ENCODE measurements at regions not wholly inside any gene's neighbourhood (a gene's known extent, or its start where the extent isn't known, plus 50 kb on each side); places are given as distances from the start of the nearest gene placed in this dataset.

- H3K9me3 Mint-ChIP-seq (ENCODE audit: low read depth): no peaks in the 10 kb centered on the region
- DNase-seq (ENCODE audit: low spot score): no peak
- TF ChIP-seq CTCF (IDR thresholded peaks at IDR 0.05): no peak
Observed at GRCh38 chr9:103068753-103069152, 73.6 kb downstream of the CYLC2 start.

DNA sequence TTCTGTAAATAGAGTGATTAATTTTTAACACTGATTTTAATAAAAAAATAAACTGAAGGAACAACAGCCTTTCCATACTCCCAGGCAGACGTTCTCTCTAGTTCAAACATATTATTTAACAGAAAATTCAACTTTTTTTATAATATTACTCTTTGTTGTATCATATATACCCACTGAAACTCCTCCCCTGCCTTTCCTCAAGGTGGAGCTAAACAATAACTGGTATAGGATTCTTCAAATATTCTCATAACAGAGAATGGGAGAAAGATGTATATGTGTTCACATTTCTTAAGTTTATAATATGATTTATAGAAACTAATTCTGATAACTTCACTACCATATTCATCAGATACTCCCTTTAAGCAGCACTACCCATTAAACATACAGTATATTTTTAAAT, 83.4 kb downstream of the CYLC2 start:
- no peak for TF ChIP-seq CTCF (IDR thresholded peaks at IDR 0.05)
- no peaks in the 10 kb centered on the region for H3K4me1 Mint-ChIP-seq (ENCODE audit: low read depth)
- H3K36me3 Mint-ChIP-seq (ENCODE audit: low read depth): no peaks in the 10 kb centered on the region
- H3K4me3 Mint-ChIP-seq (ENCODE audit: unreplicated experiment): no peak overlapping the region
- H3K9me3 Mint-ChIP-seq (ENCODE audit: low read depth): peaks cover 11% of the 10 kb centered on the region
- peaks cover 1% of the 10 kb centered on the region for H3K27me3 Mint-ChIP-seq (ENCODE audit: low read depth)
- DNase-seq (ENCODE audit: low spot score): no peak
- no peak overlapping the region for H3K27ac Mint-ChIP-seq (ENCODE audit: unreplicated experiment)

More at GRCh38 chr9:103068753-103069152, 73.6 kb downstream of the CYLC2 start:
- H3K27ac Mint-ChIP-seq (ENCODE audit: unreplicated experiment): no peak overlapping the region
- H3K4me3 Mint-ChIP-seq (ENCODE audit: unreplicated experiment): no peak overlapping the region
- no peaks in the 10 kb centered on the region for H3K4me1 Mint-ChIP-seq (ENCODE audit: low read depth)
- H3K27me3 Mint-ChIP-seq (ENCODE audit: low read depth): no peaks in the 10 kb centered on the region
- no peaks in the 10 kb centered on the region for H3K36me3 Mint-ChIP-seq (ENCODE audit: low read depth)

DNA sequence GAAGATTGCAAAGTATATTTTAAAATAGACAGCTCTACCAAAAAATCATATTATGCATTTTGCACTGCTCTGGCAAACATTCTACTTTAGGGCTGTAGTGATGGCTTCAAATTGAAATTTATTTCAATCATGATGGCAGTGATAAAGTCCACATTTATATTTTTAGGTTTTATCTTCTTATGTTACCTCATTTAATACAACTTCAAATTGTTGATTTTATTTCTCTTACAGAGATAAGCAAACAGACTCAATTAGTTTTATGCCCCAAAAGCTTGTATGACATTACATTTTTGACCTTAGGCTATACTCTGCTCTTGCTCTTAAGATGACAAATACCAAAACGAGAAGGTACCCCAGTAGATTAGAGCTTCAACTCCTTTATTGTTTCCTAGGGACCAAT, 87.4 kb downstream of the CYLC2 start:
- Mint-ChIP-seq H3K36me3 (ENCODE audit: low read depth) (no peaks in the 10 kb centered on the region), H3K9me3 (ENCODE audit: low read depth) (peaks cover 9% of the 10 kb centered on the region), H3K4me1 (ENCODE audit: low read depth) (no peaks in the 10 kb centered on the region), H3K27ac (ENCODE audit: unreplicated experiment) (no peak overlapping the region), H3K27me3 (ENCODE audit: low read depth) (peaks cover 1% of the 10 kb centered on the region), H3K4me3 (ENCODE audit: unreplicated experiment) (no peak overlapping the region)
- DNase-seq (ENCODE audit: low spot score): no peak
- no peak for TF ChIP-seq CTCF (IDR thresholded peaks at IDR 0.05)

DNA sequence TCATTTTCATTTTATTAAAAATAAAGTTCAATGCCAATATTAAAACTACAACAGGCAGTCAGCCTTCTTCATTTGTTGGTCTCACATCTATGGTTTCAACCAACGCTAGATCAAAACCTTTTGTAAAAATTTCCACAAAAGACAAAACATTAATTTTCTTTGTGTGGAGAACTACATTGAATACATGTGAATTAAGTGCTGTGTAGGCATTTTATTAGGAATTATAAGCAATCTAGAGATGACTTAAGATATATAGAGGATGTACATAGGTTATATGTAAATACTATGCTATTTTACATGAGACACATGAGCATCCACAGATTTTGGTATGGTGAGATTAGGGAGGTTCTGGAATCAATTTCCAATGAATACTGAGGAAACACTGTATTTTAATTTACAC, 94.2 kb downstream of the CYLC2 start:
- Mint-ChIP-seq H3K27ac (ENCODE audit: unreplicated experiment) (no peak overlapping the region), H3K9me3 (ENCODE audit: low read depth) (peaks cover 9% of the 10 kb centered on the region), H3K4me3 (ENCODE audit: unreplicated experiment) (no peak overlapping the region), H3K27me3 (ENCODE audit: low read depth) (no peaks in the 10 kb centered on the region), H3K36me3 (ENCODE audit: low read depth) (no peaks in the 10 kb centered on the region), H3K4me1 (ENCODE audit: low read depth) (no peaks in the 10 kb centered on the region)
- TF ChIP-seq CTCF (IDR thresholded peaks at IDR 0.05): no peak
- DNase-seq (ENCODE audit: low spot score): no peak

GRCh38 chr9:103104101-103104500, 109.0 kb downstream of the CYLC2 start:
- H3K36me3 Mint-ChIP-seq (ENCODE audit: low read depth): no peaks in the 10 kb centered on the region
- no peaks in the 10 kb centered on the region for H3K4me1 Mint-ChIP-seq (ENCODE audit: low read depth)
- TF ChIP-seq CTCF (IDR thresholded peaks at IDR 0.05): no peak
- DNase-seq (ENCODE audit: low spot score): no peak
- H3K4me3 Mint-ChIP-seq (ENCODE audit: unreplicated experiment): no peak overlapping the region
- no peak overlapping the region for H3K27ac Mint-ChIP-seq (ENCODE audit: unreplicated experiment)
- H3K9me3 Mint-ChIP-seq (ENCODE audit: low read depth): peaks cover 7% of the 10 kb centered on the region
- H3K27me3 Mint-ChIP-seq (ENCODE audit: low read depth): no peaks in the 10 kb centered on the region
